ENCODE measurements at regions not wholly inside any gene's neighbourhood (a gene's known extent, or its start where the extent isn't known, plus 50 kb on each side); places are given as distances from the start of the nearest gene placed in this dataset.

GRCh38 chr13:47251771-47252170 lies 354.9 kb upstream of the HTR2A start:
- Histone ChIP-seq H3K4me2 (ENCODE audit: low read length) (no peak overlapping the region), H3K9me3 (ENCODE audit: low read length) (no peaks in the 10 kb centered on the region), H3F3A (ENCODE audit: insufficient read depth, low read length, poor library complexity, severe bottlenecking) (no peaks in the 10 kb centered on the region), H3K27me3 (ENCODE audit: insufficient read depth, low read depth, low read length) (no peaks in the 10 kb centered on the region), H2AFZ (ENCODE audit: low read depth, low read length) (no peak overlapping the region), H3K4me3 (ENCODE audit: low read length) (no peak overlapping the region), H3K79me2 (replicated peaks; ENCODE audit: insufficient read depth, low read length) (no peaks in the 10 kb centered on the region), H4K20me1 (ENCODE audit: insufficient read depth) (no peaks in the 10 kb centered on the region), H3K36me3 (ENCODE audit: insufficient read depth, low read length) (no peaks in the 10 kb centered on the region), H3K27ac (ENCODE audit: low read length) (no peak overlapping the region), H3K9ac (ENCODE audit: low read length) (no peak overlapping the region), H3K9me2 (ENCODE audit: insufficient read depth, low read length) (no peaks in the 10 kb centered on the region)
- no peak for TF ChIP-seq RAD21 (conservative IDR thresholded peaks at IDR 0.05)
- TF ChIP-seq REST (IDR thresholded peaks at IDR 0.05; ENCODE audit: borderline replicate concordance): no peak
- no peak for TF ChIP-seq TAF1 (IDR thresholded peaks at IDR 0.05; ENCODE audit: low read depth)
- TF ChIP-seq SMC3 (conservative IDR thresholded peaks at IDR 0.05; ENCODE audit: poor library complexity): no peak
- no peak for TF ChIP-seq EZH2 (IDR thresholded peaks at IDR 0.05; ENCODE audit: borderline replicate concordance, insufficient read depth, low read length, poor library complexity, severe bottlenecking)
- TF ChIP-seq MXI1 (conservative IDR thresholded peaks at IDR 0.05; ENCODE audit: poor library complexity, severe bottlenecking): no peak
- TF ChIP-seq EP300 (conservative IDR thresholded peaks at IDR 0.05; ENCODE audit: poor library complexity, severe bottlenecking): no peak
- no peak for TF ChIP-seq CTCF (IDR thresholded peaks at IDR 0.05; ENCODE audit: poor library complexity, severe bottlenecking)
- no peak for TF ChIP-seq POLR2AphosphoS5 (IDR thresholded peaks at IDR 0.05)

- Histone ChIP-seq H3K36me3 (ENCODE audit: insufficient read depth, low read length) (no peaks in the 10 kb centered on the region), H3K4me2 (ENCODE audit: low read length) (no peak overlapping the region), H3K9me2 (ENCODE audit: insufficient read depth, low read length) (no peaks in the 10 kb centered on the region), H2AFZ (ENCODE audit: low read depth, low read length) (no peak overlapping the region), H3K9ac (ENCODE audit: low read length) (no peak overlapping the region), H3K9me3 (ENCODE audit: low read length) (no peaks in the 10 kb centered on the region), H3K79me2 (replicated peaks; ENCODE audit: insufficient read depth, low read length) (no peaks in the 10 kb centered on the region), H3K27ac (ENCODE audit: low read length) (no peak overlapping the region), H3K4me3 (ENCODE audit: low read length) (no peak overlapping the region), H4K20me1 (ENCODE audit: insufficient read depth) (no peaks in the 10 kb centered on the region), H3K27me3 (ENCODE audit: insufficient read depth, low read depth, low read length) (no peaks in the 10 kb centered on the region), H3F3A (ENCODE audit: insufficient read depth, low read length, poor library complexity, severe bottlenecking) (no peaks in the 10 kb centered on the region)
- TF ChIP-seq CTCF (IDR thresholded peaks at IDR 0.05; ENCODE audit: poor library complexity, severe bottlenecking) (no peak), RAD21 (conservative IDR thresholded peaks at IDR 0.05) (no peak), MXI1 (conservative IDR thresholded peaks at IDR 0.05; ENCODE audit: poor library complexity, severe bottlenecking) (no peak)
Observed at GRCh38 chr13:47250146-47250545, 353.3 kb upstream of the HTR2A start.

Measured in neural cell (in vitro differentiated cells).